ENCODE measurements at regions not wholly inside any gene's neighbourhood (a gene's known extent, or its start where the extent isn't known, plus 50 kb on each side); places are given as distances from the start of the nearest gene placed in this dataset.

DNA sequence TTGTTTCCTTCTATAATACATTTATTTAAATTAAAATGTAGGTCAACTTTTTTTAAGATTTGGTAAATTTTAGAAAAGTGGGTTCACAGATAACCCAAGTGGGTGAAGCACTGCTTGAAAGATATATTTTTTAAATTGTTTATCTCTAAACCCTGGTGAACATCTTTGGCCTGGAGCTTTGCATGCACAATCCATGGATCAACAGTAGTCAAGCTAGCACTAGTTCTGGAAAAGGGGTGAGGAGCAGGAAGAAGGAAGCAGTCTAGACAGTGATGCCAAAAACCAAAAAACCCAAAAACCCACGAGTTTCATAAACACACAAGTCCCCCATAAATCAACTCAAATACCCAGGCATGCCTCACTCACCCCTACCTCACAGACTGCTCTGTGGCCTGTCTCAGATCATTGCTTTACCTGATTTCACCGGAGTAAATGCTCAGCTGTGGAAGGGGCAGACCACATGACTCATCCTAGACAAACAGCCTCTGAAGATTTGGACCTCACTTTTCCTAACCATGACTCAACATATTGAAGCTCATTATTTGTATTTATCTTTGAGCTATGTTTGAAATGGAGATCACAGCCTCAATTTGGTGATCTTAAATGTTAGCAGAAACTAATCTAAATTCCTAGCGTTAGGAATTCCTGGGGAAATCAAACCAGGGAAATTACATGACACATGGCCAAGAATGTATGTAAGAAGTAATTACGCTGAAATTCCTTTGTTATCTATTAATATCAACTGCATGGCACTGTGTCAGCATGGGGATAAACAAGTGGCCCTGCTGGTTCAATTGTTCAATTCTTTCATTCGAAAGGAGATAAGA lies 149.6 kb downstream of the ZNF608 start:
- Histone ChIP-seq H3K4ac (ENCODE audit: low read depth, low read length) (no peak overlapping the region), H3K9me3 (ENCODE audit: control insufficient read depth, low read depth, low read length) (no peaks in the 10 kb centered on the region), H2AK5ac (ENCODE audit: insufficient read length, low read length) (no peak overlapping the region), H2BK120ac (ENCODE audit: low read depth, low read length, poor library complexity, severe bottlenecking) (no peak overlapping the region), H3K79me1 (ENCODE audit: insufficient read depth, low read depth, low read length, poor library complexity, severe bottlenecking) (no peaks in the 10 kb centered on the region), H4K5ac (ENCODE audit: insufficient read length, low read depth, low read length) (no peak overlapping the region), H3K79me2 (ENCODE audit: insufficient read depth, low read length) (no peaks in the 10 kb centered on the region), H3K18ac (ENCODE audit: insufficient read length, low read depth, low read length) (no peak overlapping the region), H2BK20ac (ENCODE audit: low read depth, low read length, poor library complexity, severe bottlenecking) (no peak overlapping the region), H3K14ac (ENCODE audit: insufficient read depth, low read length) (no peak overlapping the region), H3K9ac (ENCODE audit: extremely low read depth, insufficient read length, low read length) (no peak overlapping the region), H2BK5ac (ENCODE audit: insufficient read length, low read length) (no peak overlapping the region), H2AFZ (ENCODE audit: low read length) (no peak overlapping the region), H3K27me3 (ENCODE audit: insufficient read depth, low read length) (no peaks in the 10 kb centered on the region), H3K23ac (ENCODE audit: insufficient read length, low read depth, low read length) (no peak overlapping the region), H4K20me1 (ENCODE audit: control insufficient read depth, insufficient read depth, insufficient read length) (no peaks in the 10 kb centered on the region), H4K91ac (ENCODE audit: insufficient read length, low read depth, low read length) (no peak overlapping the region), H2BK15ac (ENCODE audit: low read depth, low read length) (no peak overlapping the region), H3K4me1 (ENCODE audit: insufficient read depth, low read length) (no peaks in the 10 kb centered on the region), H4K8ac (replicated peaks; ENCODE audit: insufficient read length, low read depth, low read length) (no peak overlapping the region), H3K56ac (ENCODE audit: insufficient read length, low read depth, low read length) (no peak overlapping the region), H3K4me2 (ENCODE audit: insufficient read depth, insufficient read length, low read length) (no peak overlapping the region), H3T11ph (ENCODE audit: low read length) (no peak overlapping the region), H3K27ac (ENCODE audit: insufficient read length, low read depth, low read length) (no peak overlapping the region), H3K23me2 (ENCODE audit: insufficient read length, low read depth, low read length, poor library complexity, severe bottlenecking) (no peaks in the 10 kb centered on the region), H2BK12ac (ENCODE audit: insufficient read length, low read depth, low read length) (no peak overlapping the region)
- Mint-ChIP-seq H3K36me3 (ENCODE audit: insufficient read depth in 1 of 3, low read depth in 3 of 3) (peaks cover 0 to 3% (median 0%) of the 10 kb centered on the region in 3 experiments; a peak in 1 of 7 replicates), H3K4me1 (peaks cover 22% of the 10 kb centered on the region in 2 experiments), H3K27me3 (ENCODE audit: low read depth) (no peaks in the 10 kb centered on the region; the same call in 1 of the 2 replicates), H3K4me3 (no peak overlapping the region), H3K27ac (peak overlapping the region; percentile 71 to 88 (median 87); a peak in 6 of 7 replicates), H3K9me3 (no peaks in the 10 kb centered on the region)
- no CpG with 5 or more reads among the region's 5 CpGs for WGBS (ENCODE audit: extremely low coverage, insufficient read length, low lambda C conversion rate)
- DNase-seq = no peak
- no peak for TF ChIP-seq CTCF (conservative IDR thresholded peaks at IDR 0.05)
